Thyroid gland (tissue), 4 donors: ENCODE measurements at regions not wholly inside any gene's neighbourhood (a gene's known extent, or its start where the extent isn't known, plus 50 kb on each side); places are given as distances from the start of the nearest gene placed in this dataset.

Experiments used
- DNase-seq, 2 donors: peaks; one replicate each; pipeline ENCODE4 v3.0.0-alpha.2; 2019
- H3K27ac ChIP-seq, 3 donors: fragments of 200-600 bp; sonication (generic); 1 replicate in 2 of 3; 2 replicates in 1 of 3; pipeline ENCODE4 v1.5.1; 2016 to 2019; ENCODE audit warnings: mild to moderate bottlenecking in 1 of 3, moderate library complexity in 1 of 3
- H3K27me3 ChIP-seq: fragments of 200-600 bp; sonication (generic); one replicate; pipeline ENCODE4 v1.5.1; 2019
- H3K36me3 ChIP-seq, 2 donors: fragments of 200-600 bp; sonication (generic); one replicate each; pipeline ENCODE4 v1.5.1; 2016 to 2019
- H3K4me1 ChIP-seq, 2 donors: fragments of 200-600 bp; sonication (generic); one replicate each; pipeline ENCODE4 v1.5.1; 2017 to 2019
- H3K4me3 ChIP-seq, 3 donors: fragments of 200-600 bp; sonication (generic); replicated peaks in 1 of 3; 1 replicate in 2 of 3; 2 replicates in 1 of 3; pipeline ENCODE4 v1.5.1; 2016; ENCODE audit warnings: mild to moderate bottlenecking in 1 of 3
- H3K9me3 ChIP-seq: fragments of 200-600 bp; sonication (generic); one replicate; pipeline ENCODE4 v1.5.1; 2017
- POLR2A ChIP-seq, 2 donors: fragments of 450-650 bp; IDR thresholded peaks; one replicate each; pipeline ENCODE4 v1.6.1; 2017; ENCODE audit warnings: antibody characterized with exemption in 2 of 2, mild to moderate bottlenecking in 2 of 2, moderate library complexity in 1 of 2
- WGBS, 2 donors: methylation state at CpG; one replicate each; pipeline ENCODE4 v1.1.5; 2017; 5-methylcytosine and 5-hydroxymethylcytosine counted together
- intact Hi-C: fragments of 100-400 bp; cut with DNase I; formaldehyde crosslinking; loops from one replicate; pipeline ENCODE4 v1.15.1; 2023
- TF ChIP-seq, protein P1 (sequence below), 6 experiments: fragments of 200-600 bp in 3 of 6; fragments of 450-650 bp in 3 of 6; sonication (generic) in 3 of 6; IDR thresholded peaks; one replicate each; pipeline ENCODE4 v1.5.1; 2016 to 2019; ENCODE audit warnings: antibody characterized with exemption in 6 of 6, mild to moderate bottlenecking in 2 of 6, inconsistent platforms in 1 of 6, moderate library complexity in 1 of 6

DNA sequence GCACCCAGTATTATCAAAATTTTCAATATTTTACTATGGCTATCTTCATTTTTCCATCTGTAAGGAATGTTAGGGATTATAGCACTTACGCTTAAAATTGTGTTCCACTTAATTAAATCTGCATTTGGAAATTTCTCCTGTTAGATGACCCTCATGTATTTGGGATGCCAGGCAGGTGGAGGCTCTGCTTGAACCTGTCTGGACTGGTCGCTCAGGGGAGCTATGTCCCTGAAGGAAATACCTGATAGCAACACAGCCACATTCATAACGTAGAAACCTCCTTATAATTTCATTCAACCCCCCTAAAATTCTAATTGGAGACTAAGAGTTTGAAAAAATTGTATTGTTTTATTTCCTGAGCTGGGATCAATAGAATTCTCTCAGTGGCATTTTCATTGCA is 636.0 kb upstream of the MMS22L start:
- DNase-seq: no peak
- Histone ChIP-seq H3K4me1 (no peaks in the 10 kb centered on the region), H3K27ac (no peak overlapping the region), H3K36me3 (no peaks in the 10 kb centered on the region), H3K9me3 (no peaks in the 10 kb centered on the region), H3K27me3 (no peaks in the 10 kb centered on the region), H3K4me3 (no peak overlapping the region)
- WGBS, 2 donors: 78 to 79% methylated on average over 3 of the region's 3 CpGs
- intact Hi-C loops: no loop called here
- TF ChIP-seq, protein P1, sequence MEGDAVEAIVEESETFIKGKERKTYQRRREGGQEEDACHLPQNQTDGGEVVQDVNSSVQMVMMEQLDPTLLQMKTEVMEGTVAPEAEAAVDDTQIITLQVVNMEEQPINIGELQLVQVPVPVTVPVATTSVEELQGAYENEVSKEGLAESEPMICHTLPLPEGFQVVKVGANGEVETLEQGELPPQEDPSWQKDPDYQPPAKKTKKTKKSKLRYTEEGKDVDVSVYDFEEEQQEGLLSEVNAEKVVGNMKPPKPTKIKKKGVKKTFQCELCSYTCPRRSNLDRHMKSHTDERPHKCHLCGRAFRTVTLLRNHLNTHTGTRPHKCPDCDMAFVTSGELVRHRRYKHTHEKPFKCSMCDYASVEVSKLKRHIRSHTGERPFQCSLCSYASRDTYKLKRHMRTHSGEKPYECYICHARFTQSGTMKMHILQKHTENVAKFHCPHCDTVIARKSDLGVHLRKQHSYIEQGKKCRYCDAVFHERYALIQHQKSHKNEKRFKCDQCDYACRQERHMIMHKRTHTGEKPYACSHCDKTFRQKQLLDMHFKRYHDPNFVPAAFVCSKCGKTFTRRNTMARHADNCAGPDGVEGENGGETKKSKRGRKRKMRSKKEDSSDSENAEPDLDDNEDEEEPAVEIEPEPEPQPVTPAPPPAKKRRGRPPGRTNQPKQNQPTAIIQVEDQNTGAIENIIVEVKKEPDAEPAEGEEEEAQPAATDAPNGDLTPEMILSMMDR (IDR thresholded peaks at IDR 0.05): no peak
- TF ChIP-seq POLR2A (IDR thresholded peaks at IDR 0.05): no peak

DNA sequence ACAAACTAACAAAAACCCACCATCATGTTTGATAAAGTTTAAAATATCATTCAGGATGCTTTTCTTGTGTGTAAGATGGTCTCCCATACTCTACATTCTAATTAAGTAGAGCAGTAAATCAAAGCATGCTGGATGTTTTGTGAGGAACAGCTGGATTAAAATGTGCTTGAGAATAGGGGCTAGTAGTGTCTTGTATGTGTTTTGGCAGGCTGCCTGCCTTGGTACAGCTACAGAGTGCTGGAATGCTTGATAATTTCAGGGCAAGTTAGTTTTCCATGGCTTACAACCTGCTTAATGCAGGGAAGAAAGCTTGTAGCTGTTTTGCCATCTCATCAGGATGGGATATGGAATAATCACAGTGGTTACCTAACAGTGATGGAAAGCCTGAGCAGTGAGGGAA is 636.6 kb upstream of the MMS22L start:
- Histone ChIP-seq H3K27ac (no peak overlapping the region), H3K36me3 (no peaks in the 10 kb centered on the region), H3K9me3 (no peaks in the 10 kb centered on the region), H3K4me1 (no peaks in the 10 kb centered on the region), H3K27me3 (no peaks in the 10 kb centered on the region), H3K4me3 (no peak overlapping the region)
- TF ChIP-seq, protein P1 (IDR thresholded peaks at IDR 0.05): no peak
- TF ChIP-seq POLR2A (IDR thresholded peaks at IDR 0.05): no peak
- intact Hi-C loops: no loop called here
- no peak for DNase-seq

DNA sequence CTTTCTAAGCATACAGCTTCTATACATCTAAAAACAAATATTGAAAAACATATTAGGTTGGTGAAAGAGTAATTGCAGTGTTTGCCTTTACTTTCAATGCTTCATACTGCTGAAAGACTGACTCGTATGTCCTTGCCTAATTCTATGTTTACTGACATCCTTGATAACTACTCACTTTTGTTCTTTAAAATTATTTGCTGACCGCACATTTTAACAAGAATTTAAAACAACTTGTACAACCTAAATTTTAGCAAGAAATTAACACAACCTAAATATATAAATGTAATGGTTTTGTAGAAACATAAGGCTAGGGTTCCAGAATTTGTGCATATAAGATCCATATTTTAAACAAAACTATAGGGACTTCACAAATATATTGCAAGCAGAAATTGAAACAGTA is 640.2 kb upstream of the MMS22L start:
- intact Hi-C loops: no loop called here
- WGBS, 2 donors: 85 to 87% methylated on average over 2 of the region's 2 CpGs
- Histone ChIP-seq H3K4me3 (no peak overlapping the region), H3K4me1 (no peaks in the 10 kb centered on the region), H3K36me3 (no peaks in the 10 kb centered on the region), H3K9me3 (no peaks in the 10 kb centered on the region), H3K27ac (no peak overlapping the region), H3K27me3 (no peaks in the 10 kb centered on the region)
- no peak for DNase-seq
- no peak for TF ChIP-seq POLR2A (IDR thresholded peaks at IDR 0.05)
- TF ChIP-seq, protein P1 (IDR thresholded peaks at IDR 0.05): no peak

DNA sequence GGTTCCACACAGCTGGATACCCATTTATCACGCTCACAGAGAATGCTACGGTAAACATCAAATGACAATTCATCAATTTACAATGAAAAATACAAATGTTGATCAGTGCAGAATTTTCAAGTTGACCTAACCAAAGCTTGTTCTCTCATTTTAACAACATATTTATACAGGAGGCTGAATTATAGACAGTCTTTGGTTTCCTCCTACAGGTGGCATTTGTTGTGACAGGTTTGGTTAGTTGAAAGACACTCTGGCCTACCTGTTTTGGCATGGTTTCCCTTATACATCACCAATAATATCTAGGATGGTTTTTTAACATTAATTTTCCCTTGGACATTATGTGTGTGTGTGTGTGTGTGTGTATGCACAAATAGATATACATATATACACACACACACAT is 642.5 kb upstream of the MMS22L start:
- H3K9me3 ChIP-seq: no peaks in the 10 kb centered on the region
- H3K27me3 ChIP-seq: no peaks in the 10 kb centered on the region
- WGBS, 2 donors: 77 to 86% methylated on average over 2 of the region's 2 CpGs
- no peak overlapping the region for H3K4me3 ChIP-seq
- intact Hi-C loops: no loop called here
- DNase-seq: no peak
- TF ChIP-seq, protein P1 (IDR thresholded peaks at IDR 0.05): no peak
- no peak for TF ChIP-seq POLR2A (IDR thresholded peaks at IDR 0.05)
- no peak overlapping the region for H3K27ac ChIP-seq
- H3K36me3 ChIP-seq: no peaks in the 10 kb centered on the region
- no peaks in the 10 kb centered on the region for H3K4me1 ChIP-seq

DNA sequence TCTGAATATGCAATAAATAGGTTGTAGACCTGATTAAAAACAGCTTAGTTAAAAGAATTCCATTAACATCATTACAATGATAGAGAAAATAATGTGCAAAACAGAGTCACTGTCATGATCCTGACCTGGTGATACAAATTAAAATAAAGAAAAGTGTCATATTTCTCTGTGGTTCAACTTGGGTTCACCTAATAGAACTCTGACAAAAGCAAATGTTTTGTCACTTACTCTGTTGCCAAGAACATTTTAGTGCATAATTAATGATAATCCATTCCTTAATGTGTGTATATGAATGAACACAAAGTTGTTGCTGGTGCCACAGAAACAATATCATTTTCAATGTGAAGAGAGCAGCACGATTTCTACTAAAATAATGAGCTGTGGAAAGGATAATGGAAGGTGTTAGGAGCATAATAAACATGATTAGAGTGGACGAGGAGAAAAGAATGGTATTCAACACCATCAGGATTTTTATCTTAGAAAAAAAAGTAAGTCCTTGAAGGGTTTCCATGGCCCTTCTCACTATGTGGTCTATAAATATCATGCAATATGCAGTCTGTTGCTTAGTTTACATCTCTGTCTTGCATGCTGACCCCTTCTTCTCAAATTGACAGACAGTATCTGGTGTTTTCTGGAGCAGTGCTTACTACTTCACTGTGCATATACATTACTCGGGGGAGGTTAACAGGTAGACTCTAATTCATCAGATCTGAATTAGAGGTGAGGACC is 656.6 kb upstream of the MMS22L start:
- H3K36me3 ChIP-seq: no peaks in the 10 kb centered on the region
- no peaks in the 10 kb centered on the region for H3K4me1 ChIP-seq
- no peak overlapping the region for H3K4me3 ChIP-seq
- WGBS, 2 donors: 79 to 82% methylated on average over 3 of the region's 3 CpGs
- DNase-seq: no peak
- no peak for TF ChIP-seq POLR2A (IDR thresholded peaks at IDR 0.05)
- TF ChIP-seq, protein P1 (IDR thresholded peaks at IDR 0.05): no peak
- H3K9me3 ChIP-seq: no peaks in the 10 kb centered on the region
- H3K27me3 ChIP-seq: no peaks in the 10 kb centered on the region
- intact Hi-C loops: no loop called here
- H3K27ac ChIP-seq: no peak overlapping the region
